ENCODE measurements at regions not wholly inside any gene's neighbourhood (a gene's known extent, or its start where the extent isn't known, plus 50 kb on each side); places are given as distances from the start of the nearest gene placed in this dataset.

GRCh38 chr6:14943116-14943515, 302.8 kb upstream of the JARID2 start:
- ATAC-seq (no peak), DNase-seq (ENCODE audit: missing footprints) (no peak)
- intact Hi-C loops (cut with DNase I), result no loop called here

DNA sequence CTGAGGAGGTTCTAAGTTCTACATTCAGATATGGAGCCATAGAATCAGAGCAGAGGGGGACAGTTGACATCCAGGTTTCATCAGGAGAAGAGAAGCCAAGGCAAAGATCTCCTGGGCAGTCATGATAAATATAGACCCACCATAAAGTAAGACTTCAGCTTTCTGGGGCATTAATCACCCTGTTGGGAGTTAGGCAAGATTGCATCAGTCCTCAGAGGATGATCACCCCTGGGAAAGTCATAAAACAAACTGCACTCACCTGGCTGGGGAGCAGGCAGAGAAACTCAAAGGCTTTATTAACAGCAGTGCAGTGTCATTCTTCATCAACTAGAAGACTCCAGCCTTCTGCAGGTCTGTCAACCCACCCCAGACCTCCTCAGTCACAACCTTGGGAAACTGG, 301.3 kb upstream of the JARID2 start:
- DNase-seq (ENCODE audit: missing footprints) (no peak), ATAC-seq (no peak)
- intact Hi-C loops (cut with DNase I), result no loop called here

DNA sequence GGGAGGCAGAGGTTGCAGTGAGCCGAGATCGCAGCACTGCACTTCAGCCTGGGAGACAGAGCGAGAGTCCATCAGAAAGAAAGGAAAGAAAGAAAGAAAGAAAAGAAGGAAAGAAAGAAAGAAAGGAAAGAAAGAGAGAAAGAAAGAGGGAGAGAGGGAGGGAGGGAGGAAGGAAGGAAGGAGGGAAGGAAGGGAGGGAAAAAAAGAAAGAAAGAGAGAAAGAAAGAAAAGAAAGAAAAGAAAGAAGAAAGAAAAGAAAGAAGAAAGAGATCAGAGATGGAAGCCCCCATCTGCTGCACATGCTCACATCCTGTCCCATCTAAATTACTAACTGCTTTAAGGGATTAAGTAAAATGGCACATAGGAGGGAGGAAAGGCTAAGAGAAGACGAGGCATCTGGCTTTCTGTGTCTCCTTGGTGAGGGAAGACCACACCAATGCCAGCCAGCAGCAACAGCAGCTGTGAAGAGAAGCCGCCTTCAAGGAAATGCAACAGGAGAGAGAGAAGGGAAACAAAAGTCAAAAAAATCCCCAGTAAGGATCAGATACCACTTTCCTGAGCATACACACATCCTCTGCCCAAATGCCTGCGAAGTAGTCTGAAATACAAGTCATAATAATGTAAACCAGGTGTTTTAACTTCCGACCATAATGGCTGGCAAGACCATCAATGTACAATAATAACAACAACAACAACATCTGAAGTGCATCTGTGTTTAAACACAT, 300.2 kb upstream of the JARID2 start:
- intact Hi-C loops (cut with DNase I), result no loop called here
- ATAC-seq (no peak), DNase-seq (ENCODE audit: missing footprints) (no peak)

- ATAC-seq, result no peak
- intact Hi-C loops (cut with DNase I), result no loop called here
- no peak for DNase-seq (ENCODE audit: missing footprints)
These were observed 299.1 kb upstream of the JARID2 start for GRCh38 chr6:14946753-14947152.

DNA sequence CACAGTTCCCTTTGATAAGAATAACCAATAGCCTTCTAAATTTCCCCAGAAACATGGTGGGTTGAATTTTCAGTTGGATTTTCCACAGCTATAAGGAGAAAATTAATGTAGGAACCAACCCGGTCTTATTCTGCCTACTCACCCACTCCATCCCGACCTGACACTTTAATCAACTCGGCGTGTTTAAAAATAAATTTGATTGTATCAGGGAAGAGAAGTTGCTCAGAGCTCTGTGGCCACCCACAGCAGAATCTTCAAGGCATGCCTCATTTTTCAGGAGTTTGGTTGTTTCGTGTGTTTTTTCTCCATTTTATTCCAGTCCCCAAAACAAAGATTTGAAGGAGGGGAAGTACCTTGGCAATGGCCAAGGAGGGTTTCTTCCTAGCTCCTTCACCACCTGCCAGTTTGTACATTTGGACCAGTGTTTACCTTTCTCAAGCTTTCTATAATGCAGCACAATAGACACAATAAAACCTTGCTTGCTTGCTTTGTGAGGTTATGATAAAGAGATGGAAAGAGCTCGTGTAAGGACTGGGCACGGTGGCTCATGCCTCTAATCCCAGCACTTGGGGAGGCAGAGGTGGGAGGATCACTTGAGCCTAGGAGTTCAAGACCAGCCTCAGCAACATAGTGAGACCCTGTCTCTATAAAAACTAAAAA, 297.2 kb upstream of the JARID2 start:
- DNase-seq (ENCODE audit: missing footprints), result no peak
- intact Hi-C loops (cut with DNase I), result no loop called here
- no peak for ATAC-seq

DNA sequence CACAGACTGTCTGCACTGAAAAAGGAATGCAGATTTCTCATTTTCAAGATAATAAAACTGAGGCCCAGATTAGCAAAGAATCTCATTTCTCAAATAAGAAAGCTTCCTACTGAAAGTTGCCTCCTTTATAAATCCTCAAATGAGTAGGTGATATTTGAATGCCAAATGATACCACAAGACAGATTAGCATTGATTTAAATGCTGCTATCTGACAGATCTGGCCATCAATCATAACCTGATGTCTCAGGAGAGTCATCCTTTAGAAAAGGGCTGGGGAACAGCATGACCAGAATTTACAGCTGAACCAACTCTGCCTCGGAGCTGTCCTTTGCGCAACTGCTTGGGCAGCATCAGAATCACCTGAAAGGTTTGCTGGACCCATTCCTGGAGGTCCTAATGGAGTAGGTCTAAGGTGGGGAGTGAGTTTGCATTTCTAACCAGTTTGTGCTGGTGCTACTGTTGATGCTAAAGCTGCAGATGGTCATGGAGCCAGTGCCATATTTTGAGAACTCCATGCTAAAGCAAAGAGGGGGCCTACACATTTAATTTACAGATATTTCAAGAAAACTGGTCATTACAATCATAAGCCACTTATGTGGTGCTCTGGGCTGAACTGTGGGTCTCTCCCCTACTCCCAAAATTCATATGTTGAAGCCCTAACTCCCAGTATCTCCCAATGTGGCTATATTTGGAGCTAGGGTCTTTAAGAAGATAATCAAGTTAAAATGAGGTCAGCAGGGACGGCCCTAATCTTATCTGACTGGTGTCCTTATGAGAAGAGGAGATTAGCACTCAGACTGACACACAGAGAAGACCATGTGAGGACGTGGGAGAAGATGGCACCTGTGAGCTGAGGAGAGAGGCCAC, 295.5 kb upstream of the JARID2 start:
- ATAC-seq (no peak), DNase-seq (ENCODE audit: missing footprints) (no peak)
- intact Hi-C loops (cut with DNase I), result no loop called here

DNA sequence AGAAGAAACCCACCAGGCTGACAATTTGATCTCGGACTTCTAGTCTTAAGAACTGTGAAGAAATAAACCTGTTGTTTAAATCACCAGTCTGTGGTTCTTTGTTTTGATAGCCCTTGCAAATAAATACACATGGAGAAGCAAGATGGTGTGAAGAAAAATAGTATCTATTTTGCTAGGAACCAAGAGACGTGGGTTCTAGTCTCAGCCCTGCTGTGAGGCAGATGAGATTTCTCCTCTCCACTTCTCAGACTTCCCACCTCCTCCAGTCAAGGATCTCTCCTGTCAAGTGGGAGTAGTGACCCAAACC, 294.9 kb upstream of the JARID2 start:
- ATAC-seq (no peak), DNase-seq (ENCODE audit: missing footprints) (no peak)
- intact Hi-C loops (cut with DNase I), result no loop called here

DNA sequence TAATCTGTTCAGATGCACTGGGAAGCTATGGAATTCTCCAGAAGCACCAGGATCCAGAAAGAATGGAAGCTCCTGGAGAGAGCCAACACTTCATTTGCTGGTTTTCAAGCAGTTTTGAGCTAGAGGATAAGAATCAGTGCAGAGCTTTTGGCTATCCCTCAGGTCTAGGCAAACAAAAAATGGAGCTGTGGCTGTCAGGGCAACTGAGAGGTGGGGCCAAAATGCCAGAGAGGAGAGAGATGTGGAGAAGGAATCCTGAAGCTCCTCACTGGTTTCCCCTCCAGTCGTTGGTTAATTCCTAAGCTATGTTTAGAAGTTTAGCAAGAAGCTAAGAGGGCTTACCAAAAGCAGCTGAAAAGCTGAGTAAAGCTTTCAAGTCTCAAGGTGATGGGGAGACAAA, 294.2 kb upstream of the JARID2 start:
- DNase-seq (ENCODE audit: missing footprints) (no peak), ATAC-seq (no peak)
- intact Hi-C loops (cut with DNase I), result no loop called here

DNA sequence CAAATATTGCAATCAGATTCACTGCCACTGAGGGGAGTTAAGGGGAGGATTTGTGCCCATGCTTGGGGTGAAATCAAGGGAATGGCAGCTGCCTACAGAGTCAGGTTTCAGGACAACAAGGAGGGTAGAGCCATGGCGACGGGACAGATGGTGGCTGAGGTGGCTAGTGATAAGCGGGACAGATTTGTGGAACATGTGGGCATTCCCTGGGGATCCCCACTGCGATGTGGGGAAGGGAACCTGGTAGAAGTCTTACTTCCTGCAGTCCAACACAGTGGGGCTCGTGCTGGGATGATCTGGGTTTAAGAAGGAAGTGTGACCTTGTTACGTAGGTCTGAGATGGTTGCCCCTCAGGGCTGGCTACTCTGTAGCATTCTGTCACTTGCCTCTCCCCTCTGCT, 292.0 kb upstream of the JARID2 start:
- intact Hi-C loops (cut with DNase I), result no loop called here
- ATAC-seq (no peak), DNase-seq (ENCODE audit: missing footprints) (no peak)

DNA sequence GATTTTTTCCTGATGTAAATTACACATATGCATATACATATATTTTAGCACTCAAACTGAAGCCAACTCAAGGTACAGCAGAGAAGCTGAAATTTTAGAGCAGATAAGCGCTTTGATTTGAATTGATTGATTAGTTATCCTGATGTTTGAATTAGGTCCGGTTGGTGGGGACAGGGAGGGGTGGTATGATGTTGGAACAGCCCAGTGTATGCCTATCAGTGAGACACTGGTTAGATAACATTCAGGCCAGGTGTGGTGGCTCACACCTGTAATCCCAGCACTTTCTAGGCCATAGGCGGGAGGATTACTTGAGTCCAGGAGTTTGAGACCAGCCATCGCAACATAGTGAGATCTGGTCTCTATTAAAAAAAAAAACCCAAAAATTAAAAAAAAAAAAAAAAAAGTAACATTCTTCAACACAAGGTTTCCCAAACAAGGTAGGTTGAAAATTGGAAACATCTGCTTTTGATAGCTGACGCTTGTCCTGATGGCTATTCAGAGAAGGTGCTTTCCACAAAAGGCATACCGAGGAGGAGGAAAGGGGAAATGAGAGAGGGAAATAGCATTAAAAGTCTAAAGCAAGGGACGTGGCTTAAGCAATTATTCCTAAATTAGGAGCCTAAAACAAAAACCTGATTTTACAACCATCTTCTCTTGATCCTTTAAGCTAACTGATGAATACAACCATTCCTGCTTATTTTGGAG, 288.4 kb upstream of the JARID2 start:
- ATAC-seq, result no peak
- intact Hi-C loops (cut with DNase I), result no loop called here
- no peak for DNase-seq (ENCODE audit: missing footprints)

DNA sequence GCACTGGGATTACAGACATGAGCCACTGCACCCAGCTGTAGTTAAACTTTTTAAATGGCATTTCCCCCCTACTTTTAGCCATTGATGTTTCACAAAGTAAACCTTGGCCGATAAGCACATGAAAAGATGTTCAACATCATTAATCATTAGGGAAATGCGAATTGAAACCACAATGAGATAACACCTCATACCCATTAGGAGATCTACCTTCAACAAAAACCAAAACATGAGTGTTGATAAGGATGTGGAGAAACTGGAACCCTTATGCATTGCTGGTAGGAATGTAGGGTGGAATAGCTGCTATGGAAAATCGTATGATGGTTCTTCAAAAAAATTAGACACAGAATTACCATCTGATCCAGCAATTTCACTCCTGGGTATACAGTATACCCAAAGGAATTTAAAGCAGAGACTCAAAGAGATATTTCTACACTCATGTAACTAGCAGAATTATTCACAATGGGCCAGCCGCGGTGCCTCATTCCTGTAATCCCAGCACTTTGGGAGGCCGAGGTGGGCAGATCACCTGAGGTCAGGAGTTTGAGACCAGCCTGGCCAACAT, 286.5 kb upstream of the JARID2 start:
- intact Hi-C loops (cut with DNase I), result no loop called here
- DNase-seq (ENCODE audit: missing footprints), result no peak
- ATAC-seq, result no peak

- DNase-seq (ENCODE audit: missing footprints), result no peak
- intact Hi-C loops (cut with DNase I), result no loop called here
- ATAC-seq, result no peak
These were observed 281.2 kb upstream of the JARID2 start for GRCh38 chr6:14964556-14965270.

DNA sequence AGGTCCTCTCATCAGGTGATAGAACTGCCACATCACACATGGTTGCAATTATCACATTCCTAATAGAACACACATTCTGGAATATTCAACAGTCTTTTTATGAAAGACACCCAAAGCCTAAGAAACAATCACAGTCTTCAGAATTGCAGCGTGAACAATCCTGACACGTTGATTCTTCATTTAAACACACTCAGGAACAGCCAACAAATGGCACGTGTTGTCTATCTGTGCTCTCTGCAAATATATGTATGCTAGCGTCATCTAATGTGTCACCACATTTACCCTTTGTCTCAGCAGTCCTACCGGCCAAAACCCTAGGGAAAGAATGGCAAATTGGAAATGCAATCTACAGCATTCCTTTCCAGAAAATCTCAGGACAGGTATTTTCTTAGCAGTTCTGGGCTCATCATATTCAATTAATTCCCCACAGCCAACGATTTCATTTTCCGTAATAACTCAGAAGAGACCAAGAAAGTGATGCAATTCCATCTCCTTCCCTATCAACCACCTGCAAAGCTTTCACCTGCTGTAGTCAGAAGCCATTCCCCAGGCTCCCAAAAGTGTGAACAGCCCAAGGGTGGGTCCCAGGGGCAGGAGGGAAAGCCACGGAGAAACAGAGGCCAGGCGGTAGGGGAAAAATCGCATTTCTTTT, 280.3 kb upstream of the JARID2 start:
- no peak for DNase-seq (ENCODE audit: missing footprints)
- intact Hi-C loops (cut with DNase I), result no loop called here
- ATAC-seq, result no peak

DNA sequence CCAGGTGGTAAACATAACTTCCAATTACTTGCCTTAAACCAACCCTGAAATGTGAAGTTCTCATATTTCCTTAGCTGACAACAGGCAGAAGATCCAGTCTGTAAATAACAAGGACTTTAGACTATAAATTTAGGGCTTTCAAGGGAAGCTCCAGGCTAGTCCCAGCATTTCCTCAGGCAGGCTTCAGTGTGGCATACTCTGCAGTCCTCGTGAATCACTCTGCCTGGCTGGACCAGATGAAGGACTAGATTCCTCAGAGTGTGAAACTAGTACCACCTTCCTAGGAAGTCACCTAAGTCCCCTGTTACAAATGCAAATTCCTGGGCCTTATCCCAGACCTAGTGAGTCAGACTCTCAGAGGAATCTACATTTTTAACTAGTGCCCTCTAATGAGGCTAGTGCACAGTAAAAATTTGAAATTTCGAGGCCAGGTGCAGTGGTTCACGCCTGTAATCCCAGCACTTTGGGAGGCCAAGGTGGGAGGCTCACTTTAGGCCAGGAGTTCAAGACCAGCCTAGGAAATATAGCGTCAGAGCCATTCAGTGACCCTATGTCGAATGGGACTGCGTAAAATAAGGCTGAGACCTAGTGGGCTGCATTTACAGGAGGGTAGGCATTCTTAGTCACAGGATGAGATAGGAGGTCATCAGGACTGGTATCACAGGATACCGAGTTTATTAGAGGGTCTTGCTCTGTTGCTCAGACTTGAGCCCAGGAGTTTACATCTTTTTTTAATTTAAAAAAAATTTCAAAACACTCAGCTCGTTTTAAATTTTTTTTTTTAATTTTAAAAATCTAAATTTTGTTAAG, 279.6 kb upstream of the JARID2 start:
- DNase-seq (ENCODE audit: missing footprints) (no peak), ATAC-seq (no peak)
- intact Hi-C loops (cut with DNase I), result no loop called here

DNA sequence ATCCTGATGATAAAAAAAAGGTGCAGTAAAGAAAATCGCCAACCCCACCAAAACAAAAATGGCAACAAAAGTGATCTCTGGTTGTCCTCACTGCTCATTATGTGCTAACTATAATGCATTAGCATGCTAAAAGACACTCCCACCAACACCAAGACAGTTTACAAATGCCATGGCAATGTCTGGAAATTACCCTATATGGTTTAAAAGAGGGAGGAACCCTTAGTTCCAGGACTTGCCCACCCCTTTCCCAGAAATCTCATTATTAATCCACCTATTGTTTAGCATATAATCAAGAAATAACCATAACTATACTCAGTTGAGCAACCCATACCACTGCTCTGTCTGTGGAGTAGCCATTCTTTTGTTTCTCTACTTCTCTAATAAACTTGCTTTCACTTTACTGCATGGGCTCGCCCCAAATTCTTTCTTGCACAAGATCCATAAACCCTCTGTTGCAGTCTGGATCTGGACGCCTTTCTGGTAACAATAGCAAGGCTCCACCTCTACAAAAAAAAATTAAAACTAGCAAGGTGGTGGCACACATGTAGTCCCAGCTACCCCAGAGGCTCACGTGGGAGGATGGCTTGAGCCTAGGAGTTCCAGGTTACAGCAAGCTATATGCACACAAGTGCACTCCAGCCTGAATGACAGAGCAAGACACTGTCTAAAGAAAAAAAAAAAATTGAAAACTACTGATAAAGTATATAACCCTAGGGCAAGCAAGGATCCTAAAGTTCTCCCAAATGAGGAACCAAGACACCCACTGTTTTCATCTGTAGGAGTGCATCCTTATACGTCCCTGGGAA, 278.8 kb upstream of the JARID2 start:
- intact Hi-C loops (cut with DNase I), result no loop called here
- DNase-seq (ENCODE audit: missing footprints) (no peak), ATAC-seq (no peak)

DNA sequence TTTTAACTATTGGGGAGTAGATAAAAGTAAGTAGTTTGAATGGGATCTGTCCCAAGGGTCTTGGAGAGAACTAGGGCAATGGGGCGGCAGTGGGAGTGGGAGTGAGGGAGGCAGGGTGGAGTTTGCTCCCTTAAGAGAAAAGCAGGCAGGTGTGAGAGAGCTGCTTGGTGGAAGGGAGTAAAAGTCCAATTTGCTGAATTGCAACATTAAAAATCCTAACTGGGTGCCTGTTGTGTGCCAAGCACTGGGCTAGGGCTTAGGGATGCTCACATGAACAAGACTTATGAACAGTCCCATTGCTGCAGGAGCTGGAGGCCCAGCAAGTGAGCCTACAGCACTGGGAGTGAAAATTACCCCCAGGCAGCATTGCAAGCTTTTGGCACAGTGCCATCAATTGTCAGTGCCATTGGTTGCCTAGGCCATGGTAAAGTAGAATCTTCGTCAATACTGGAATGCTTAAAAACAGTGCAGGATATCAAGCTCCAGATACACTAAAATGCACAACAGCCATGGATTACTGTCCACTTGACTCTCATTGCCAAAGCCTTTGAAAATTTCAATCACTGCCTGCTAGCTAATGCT, 277.7 kb upstream of the JARID2 start:
- no peak for DNase-seq (ENCODE audit: missing footprints)
- intact Hi-C loops (cut with DNase I), result no loop called here

More for the DNA sequence above, 277.7 kb upstream of the JARID2 start:
- ATAC-seq, result no peak
